ENCODE measurements at regions not wholly inside any gene's neighbourhood (a gene's known extent, or its start where the extent isn't known, plus 50 kb on each side); places are given as distances from the start of the nearest gene placed in this dataset.

- no peak for FAIRE-seq
- TF ChIP-seq CTCF (IDR thresholded peaks at IDR 0.05; ENCODE audit: insufficient read depth, missing control alignments): no peak
- DNase-seq (ENCODE audit: insufficient read length, low spot score): no peak
These were observed 71.8 kb downstream of the FUNDC1 start for GRCh38 chrX:44470816-44471215.

- FAIRE-seq (no peak), DNase-seq (ENCODE audit: insufficient read length, low spot score) (no peak)
These were observed 79.8 kb downstream of the FUNDC1 start for GRCh38 chrX:44462850-44463249.

GRCh38 chrX:44459501-44459900, 83.2 kb downstream of the FUNDC1 start:
- FAIRE-seq (no peak), DNase-seq (ENCODE audit: insufficient read length, low spot score) (no peak)
- no peak for TF ChIP-seq CTCF (IDR thresholded peaks at IDR 0.05; ENCODE audit: insufficient read depth, missing control alignments)

More at GRCh38 chrX:44462850-44463249, 79.8 kb downstream of the FUNDC1 start:
- no peak for TF ChIP-seq CTCF (IDR thresholded peaks at IDR 0.05; ENCODE audit: insufficient read depth, missing control alignments)

GRCh38 chrX:44456685-44457084, 86.0 kb downstream of the FUNDC1 start:
- TF ChIP-seq CTCF (IDR thresholded peaks at IDR 0.05; ENCODE audit: insufficient read depth, missing control alignments): no peak
- no peak for DNase-seq (ENCODE audit: insufficient read length, low spot score)
- no peak for FAIRE-seq

- no peak for TF ChIP-seq CTCF (IDR thresholded peaks at IDR 0.05; ENCODE audit: insufficient read depth, missing control alignments)
- DNase-seq (ENCODE audit: insufficient read length, low spot score): no peak
- FAIRE-seq: no peak
These were observed 91.6 kb downstream of the FUNDC1 start for GRCh38 chrX:44451056-44451455.

GRCh38 chrX:44447214-44447613, 95.4 kb downstream of the FUNDC1 start:
- no peak for FAIRE-seq
- no peak for TF ChIP-seq CTCF (IDR thresholded peaks at IDR 0.05; ENCODE audit: insufficient read depth, missing control alignments)
- no peak for DNase-seq (ENCODE audit: insufficient read length, low spot score)

GRCh38 chrX:44440006-44440405, 96.5 kb upstream of the EFHC2 start:
- DNase-seq (ENCODE audit: insufficient read length, low spot score): no peak
- no peak for TF ChIP-seq CTCF (IDR thresholded peaks at IDR 0.05; ENCODE audit: insufficient read depth, missing control alignments)
- no peak for FAIRE-seq
